GM18508 (cell line): ENCODE measurements at regions not wholly inside any gene's neighbourhood (a gene's known extent, or its start where the extent isn't known, plus 50 kb on each side); places are given as distances from the start of the nearest gene placed in this dataset.
"Not testable (repeated sequence)": the region's sequence is repeated elsewhere in the genome, so short reads cannot be mapped to it uniquely, and the experiment has no call there.

Experiments
- ATAC-seq: cut with Tn5 transposase; IDR thresholded peaks from one replicate; pipeline ENCODE4 v1.9.1; 2021; ENCODE audit warnings: moderate number of reproducible peaks; ENCODE audit not compliant: insufficient read depth, unreplicated experiment

- ATAC-seq, result no peak
Observed at GRCh38 chr5:6321078-6321477, 57.3 kb downstream of the MED10 start.

- no peak for ATAC-seq
Observed at GRCh38 chr5:6319116-6319515, 59.2 kb downstream of the MED10 start.

GRCh38 chr5:6317116-6317798 lies 61.1 kb downstream of the MED10 start:
- ATAC-seq, result no peak

GRCh38 chr5:6315580-6315979 lies 62.8 kb downstream of the MED10 start:
- ATAC-seq, result no peak

- no peak for ATAC-seq
Observed at GRCh38 chr5:6311568-6312501, 66.5 kb downstream of the MED10 start.

GRCh38 chr5:6309949-6310348 lies 68.4 kb downstream of the MED10 start:
- no peak for ATAC-seq

- no peak for ATAC-seq
Observed at GRCh38 chr5:6308683-6309082, 69.7 kb downstream of the MED10 start.

GRCh38 chr5:6307304-6307703 lies 71.0 kb downstream of the MED10 start:
- ATAC-seq, result no peak

- ATAC-seq, result no peak
Observed at GRCh38 chr5:6305853-6306252, 72.5 kb downstream of the MED10 start.

GRCh38 chr5:6302684-6303083 lies 75.7 kb downstream of the MED10 start:
- no peak for ATAC-seq

- no peak for ATAC-seq
Observed at GRCh38 chr5:6302075-6302474, 76.3 kb downstream of the MED10 start.

GRCh38 chr5:6296524-6296923 lies 81.8 kb downstream of the MED10 start:
- no peak for ATAC-seq

- ATAC-seq, result no peak
Observed at GRCh38 chr5:6291961-6292360, 86.4 kb downstream of the MED10 start.

- no peak for ATAC-seq
Observed at GRCh38 chr5:6289239-6289638, 89.1 kb downstream of the MED10 start.

- ATAC-seq, result no peak
Observed at GRCh38 chr5:6287176-6287575, 91.2 kb downstream of the MED10 start.

- ATAC-seq, result no peak
Observed at GRCh38 chr5:6286404-6286803, 91.9 kb downstream of the MED10 start.

GRCh38 chr5:6284491-6284890 lies 93.9 kb downstream of the MED10 start:
- not testable (repeated sequence) for ATAC-seq

GRCh38 chr5:6282352-6282751 lies 96.0 kb downstream of the MED10 start:
- ATAC-seq, result no peak

- no peak for ATAC-seq
Observed at GRCh38 chr5:6281818-6282217, 96.5 kb downstream of the MED10 start.

GRCh38 chr5:6280425-6281100 lies 97.8 kb downstream of the MED10 start:
- ATAC-seq, result no peak

- no peak for ATAC-seq
Observed at GRCh38 chr5:6279607-6280006, 98.7 kb downstream of the MED10 start.
